ENCODE measurements at regions not wholly inside any gene's neighbourhood (a gene's known extent, or its start where the extent isn't known, plus 50 kb on each side); places are given as distances from the start of the nearest gene placed in this dataset.
"Not testable (repeated sequence)": the region's sequence is repeated elsewhere in the genome, so short reads cannot be mapped to it uniquely, and the experiment has no call there.

GRCh38 chr21:13380561-13380960 is 229.0 kb upstream of the POTED start:
- H2BK5ac ChIP-seq (ENCODE audit: low read depth, low read length, poor library complexity, severe bottlenecking); CTCF ChIA-PET; H3K27me3 ChIP-seq (ENCODE audit: control insufficient read depth, insufficient read depth, low read length); intact Hi-C loops (cut with micrococcal nuclease); H2BK120ac ChIP-seq (ENCODE audit: low read depth, low read length); H4K91ac ChIP-seq (ENCODE audit: insufficient read depth, low read depth, low read length); BruUV-seq (replicated peaks); H4K5ac ChIP-seq (ENCODE audit: low read depth, low read length); H3K9me3 ChIP-seq (ENCODE audit: control insufficient read depth, insufficient read depth, low read length); DNase-seq; H2AFZ ChIP-seq (replicated peaks; ENCODE audit: low read length, poor library complexity); H3K9ac ChIP-seq (ENCODE audit: low read depth, low read length); H4K8ac ChIP-seq (ENCODE audit: low read depth in 2 of 2, low read length in 2 of 2); H3K36me3 ChIP-seq (ENCODE audit: control insufficient read depth, insufficient read depth, low read length); H3K4me3 ChIP-seq (ENCODE audit: insufficient read depth, low read depth, low read length); H3K4ac ChIP-seq (ENCODE audit: low read depth, low read length); dilution Hi-C loops (cut with HindIII; ENCODE audit: low sequenced_read_pairs, unreplicated experiment); H2BK20ac ChIP-seq (ENCODE audit: low read depth, low read length); POLR2A ChIA-PET (ENCODE audit: unreplicated experiment); H3K4me1 ChIP-seq (ENCODE audit: control insufficient read depth, insufficient read depth, low read length); H2AK5ac ChIP-seq (ENCODE audit: low read depth, low read length); H3K4me2 ChIP-seq (ENCODE audit: low read depth, low read length); H4K20me1 ChIP-seq (ENCODE audit: insufficient read depth, low read length); H3K23ac ChIP-seq (ENCODE audit: low read depth, low read length); H3K14ac ChIP-seq (replicated peaks; ENCODE audit: low read depth, low read length); H2BK15ac ChIP-seq (ENCODE audit: low read depth, low read length); H3K27ac ChIP-seq (ENCODE audit: insufficient read depth, low read length); H3K18ac ChIP-seq (ENCODE audit: low read depth, low read length); H3K79me1 ChIP-seq (ENCODE audit: low read depth in 1 of 2, low read length in 2 of 2); H3K9me1 ChIP-seq (ENCODE audit: insufficient read depth, low read length); H3K56ac ChIP-seq (ENCODE audit: extremely low read depth, insufficient read depth, low read length); in situ Hi-C loops (cut with MboI; ENCODE audit: low sequenced_read_pairs); H2AK9ac ChIP-seq (replicated peaks; ENCODE audit: low read depth, low read length, poor library complexity); ATAC-seq (ENCODE audit: low read depth): not testable (repeated sequence)
- WGBS, 2 experiments (ENCODE audit: extremely low coverage in 2 of 2, insufficient read length in 1 of 2), result no CpG with 5 or more reads among the region's 17 CpGs

Measured in IMR-90 (cell line).